Thymus (tissue), 11 donors: ENCODE measurements at regions not wholly inside any gene's neighbourhood (a gene's known extent, or its start where the extent isn't known, plus 50 kb on each side); places are given as distances from the start of the nearest gene placed in this dataset.

Experiments
- DNase-seq, 9 donors: peaks; one replicate each; pipeline ENCODE4 v3.0.0-alpha.2; 2013; ENCODE audit warnings: low spot score in 9 of 9, low read depth in 6 of 9, missing footprints in 1 of 9
- H3K27ac ChIP-seq, 2 donors: one replicate each; pipeline ENCODE4 v1.5.1; 2013; ENCODE audit warnings: control low read depth in 1 of 2, low read depth in 1 of 2, low read length in 1 of 2, mild to moderate bottlenecking in 1 of 2, moderate library complexity in 1 of 2
- H3K27me3 ChIP-seq, 2 donors: one replicate each; pipeline ENCODE4 v1.5.1; 2013; ENCODE audit warnings: low read length in 1 of 2; ENCODE audit not compliant: control insufficient read depth in 2 of 2, insufficient read depth in 1 of 2
- H3K36me3 ChIP-seq, 2 donors: one replicate each; pipeline ENCODE4 v1.5.1; 2013; ENCODE audit warnings: low read length in 1 of 2, mild to moderate bottlenecking in 1 of 2, moderate library complexity in 1 of 2; ENCODE audit not compliant: control insufficient read depth in 2 of 2, insufficient read depth in 2 of 2
- H3K4me1 ChIP-seq, 2 donors: one replicate each; pipeline ENCODE4 v1.5.1; 2013; ENCODE audit warnings: low read length in 2 of 2; ENCODE audit not compliant: control insufficient read depth in 2 of 2, insufficient read depth in 2 of 2
- H3K4me3 ChIP-seq, 2 donors: one replicate each; pipeline ENCODE4 v1.5.1; 2013; ENCODE audit warnings: low read length in 2 of 2, control low read depth in 1 of 2, mild to moderate bottlenecking in 1 of 2
- H3K9me3 ChIP-seq, 2 donors: one replicate each; pipeline ENCODE4 v1.5.1; 2013; ENCODE audit warnings: low read length in 1 of 2, mild to moderate bottlenecking in 1 of 2; ENCODE audit not compliant: control insufficient read depth in 2 of 2, insufficient read depth in 1 of 2
- WGBS: extraction: QIAGEN DNeasy Blood & Tissue Kit; methylation state at CpG from one replicate; pipeline ENCODE4 v1.1.7; 2013; 5-methylcytosine and 5-hydroxymethylcytosine counted together
- donor health status: healthy.

GRCh38 chr15:66840615-66841390 is 138.8 kb downstream of the SMAD6 start:
- no peak for DNase-seq

GRCh38 chr15:66841953-66842681 is 140.1 kb downstream of the SMAD6 start:
- H3K9me3 ChIP-seq = no peaks in the 10 kb centered on the region
- H3K36me3 ChIP-seq = no peaks in the 10 kb centered on the region
- no peak for DNase-seq
- 4% methylated on average over 50 of the region's 50 CpGs for WGBS
- H3K27ac ChIP-seq = no peak overlapping the region
- H3K27me3 ChIP-seq = peaks cover 28 to 51% of the 10 kb centered on the region in 2 donors
- peak overlapping the region in 1 of 2 donors; percentile 44 for H3K4me3 ChIP-seq
- H3K4me1 ChIP-seq = peaks cover 0 to 2% of the 10 kb centered on the region in 2 donors

More at GRCh38 chr15:66840615-66841390, 138.8 kb downstream of the SMAD6 start:
- Histone ChIP-seq H3K9me3 (no peaks in the 10 kb centered on the region), H3K4me3 (no peak overlapping the region), H3K27ac (no peak overlapping the region), H3K4me1 (peaks cover 0 to 2% of the 10 kb centered on the region in 2 donors), H3K27me3 (peaks cover 28 to 49% of the 10 kb centered on the region in 2 donors), H3K36me3 (no peaks in the 10 kb centered on the region)
- 68% methylated on average over 5 of the region's 5 CpGs for WGBS

- no peak for DNase-seq
- Histone ChIP-seq H3K36me3 (no peaks in the 10 kb centered on the region), H3K4me3 (peak overlapping the region in 1 of 2 donors; percentile 44), H3K9me3 (no peaks in the 10 kb centered on the region), H3K27me3 (peaks cover 28 to 53% of the 10 kb centered on the region in 2 donors), H3K4me1 (peaks cover 0 to 2% of the 10 kb centered on the region in 2 donors), H3K27ac (no peak overlapping the region)
- WGBS = 6% methylated on average over 58 of the region's 58 CpGs
Observed at GRCh38 chr15:66842710-66843441, 140.8 kb downstream of the SMAD6 start.

- Histone ChIP-seq H3K4me1 (peaks cover 0 to 2% of the 10 kb centered on the region in 2 donors), H3K4me3 (no peak overlapping the region), H3K27me3 (peaks cover 28 to 53% of the 10 kb centered on the region in 2 donors), H3K27ac (no peak overlapping the region), H3K9me3 (no peaks in the 10 kb centered on the region), H3K36me3 (no peaks in the 10 kb centered on the region)
- WGBS = 2% methylated on average over 2 of the region's 2 CpGs
- DNase-seq = no peak
Observed at GRCh38 chr15:66843581-66843980, 141.5 kb downstream of the SMAD6 start.

- Histone ChIP-seq H3K27ac (no peak overlapping the region), H3K36me3 (no peaks in the 10 kb centered on the region)
- 96% methylated on average over 8 of the region's 8 CpGs for WGBS
Observed at GRCh38 chr15:66844041-66844746, 142.2 kb downstream of the SMAD6 start.

GRCh38 chr15:66844747-66845145 is 142.7 kb downstream of the SMAD6 start:
- Histone ChIP-seq H3K36me3 (no peaks in the 10 kb centered on the region), H3K4me3 (no peak overlapping the region), H3K27me3 (peaks cover 28 to 53% of the 10 kb centered on the region in 2 donors), H3K4me1 (peaks cover 0 to 2% of the 10 kb centered on the region in 2 donors), H3K9me3 (no peaks in the 10 kb centered on the region), H3K27ac (no peak overlapping the region)
- no peak for DNase-seq
- 97% methylated on average over 5 of the region's 5 CpGs for WGBS

More at GRCh38 chr15:66844041-66844746, 142.2 kb downstream of the SMAD6 start:
- H3K4me1 ChIP-seq = peaks cover 0 to 2% of the 10 kb centered on the region in 2 donors
- no peak for DNase-seq
- no peak overlapping the region for H3K4me3 ChIP-seq
- H3K27me3 ChIP-seq = peaks cover 28 to 53% of the 10 kb centered on the region in 2 donors
- H3K9me3 ChIP-seq = no peaks in the 10 kb centered on the region

GRCh38 chr15:66845266-66845785 is 143.3 kb downstream of the SMAD6 start:
- Histone ChIP-seq H3K4me3 (no peak overlapping the region), H3K27me3 (peaks cover 28 to 53% of the 10 kb centered on the region in 2 donors), H3K9me3 (no peaks in the 10 kb centered on the region), H3K4me1 (peaks cover 0 to 2% of the 10 kb centered on the region in 2 donors), H3K27ac (no peak overlapping the region), H3K36me3 (no peaks in the 10 kb centered on the region)
- no peak for DNase-seq
- WGBS = 97% methylated on average over 13 of the region's 13 CpGs

GRCh38 chr15:66846031-66846430 is 144.0 kb downstream of the SMAD6 start:
- H3K27me3 ChIP-seq = peaks cover 23 to 48% of the 10 kb centered on the region in 2 donors
- no peak for DNase-seq
- H3K4me1 ChIP-seq = peaks cover 0 to 2% of the 10 kb centered on the region in 2 donors
- 78% methylated on average over 5 of the region's 5 CpGs for WGBS
- no peaks in the 10 kb centered on the region for H3K9me3 ChIP-seq
- H3K27ac ChIP-seq = no peak overlapping the region
- no peak overlapping the region for H3K4me3 ChIP-seq
- no peaks in the 10 kb centered on the region for H3K36me3 ChIP-seq
